ENCODE measurements at regions not wholly inside any gene's neighbourhood (a gene's known extent, or its start where the extent isn't known, plus 50 kb on each side); places are given as distances from the start of the nearest gene placed in this dataset.
"Not testable (repeated sequence)": the region's sequence is repeated elsewhere in the genome, so short reads cannot be mapped to it uniquely, and the experiment has no call there.

DNA sequence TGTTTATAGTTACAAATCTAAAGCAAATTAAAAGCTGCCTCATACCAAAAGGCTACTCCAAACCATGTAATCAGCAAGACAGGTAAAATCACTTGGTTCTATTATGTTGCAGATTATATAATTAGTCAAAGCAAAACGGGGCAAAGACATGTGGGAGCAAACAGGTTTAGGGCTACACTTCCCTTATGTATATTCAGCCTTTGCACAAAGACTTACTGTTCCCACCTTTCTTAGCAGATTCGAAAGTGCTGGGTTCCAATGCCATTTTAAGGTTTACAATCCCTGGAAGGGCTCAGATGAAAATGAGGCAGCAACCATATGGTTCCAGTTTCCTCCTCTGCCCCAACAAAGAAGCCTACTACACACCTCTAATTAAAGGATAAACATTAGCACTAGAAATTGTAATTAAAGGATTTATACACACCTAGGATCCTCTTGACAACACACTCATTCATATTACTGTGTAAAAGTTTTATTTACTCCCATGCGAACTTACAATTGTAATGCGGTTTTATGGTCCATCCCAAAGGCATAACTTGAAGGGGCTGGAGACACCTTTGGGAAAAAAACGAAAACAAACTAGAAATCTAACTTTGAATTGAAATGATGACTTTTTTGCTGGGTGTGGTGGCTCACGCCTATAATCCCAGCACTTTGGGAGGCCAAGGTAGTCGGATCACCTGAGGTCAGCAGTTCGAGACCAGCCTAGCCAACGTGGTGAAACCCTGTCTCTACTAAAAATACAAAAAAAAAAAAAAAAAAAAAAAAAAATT, 117.3 kb upstream of the PKN2 start:
- POLR2A ChIA-PET: no interaction called here
- no peak for ATAC-seq (ENCODE audit: low read depth)
- no peak for DNase-seq
- Mint-ChIP-seq H3K27ac (no peak overlapping the region), H3K4me3 (no peak overlapping the region), H3K4me1 (no peaks in the 10 kb centered on the region), H3K36me3 (no peaks in the 10 kb centered on the region), H3K27me3 (peaks cover 26% of the 10 kb centered on the region), H3K9me3 (no peaks in the 10 kb centered on the region)

DNA sequence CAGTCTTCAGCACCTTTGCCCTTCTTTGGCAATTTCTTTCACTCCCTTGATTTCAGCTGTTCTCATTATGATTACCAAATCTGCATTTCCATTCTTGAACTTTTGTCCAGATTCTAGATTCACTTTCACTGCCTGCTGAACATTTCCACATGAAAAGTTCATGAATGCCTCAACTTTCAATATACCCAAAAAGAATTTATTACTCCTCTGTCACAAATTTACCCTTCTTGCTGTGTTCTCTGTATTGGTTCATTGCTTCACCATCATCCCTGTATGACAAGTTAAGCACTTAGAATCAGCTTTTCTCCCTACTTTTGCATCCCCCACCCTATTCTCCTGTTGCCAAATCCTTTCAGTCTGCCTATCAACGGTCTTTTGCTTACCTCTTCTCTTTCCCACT, 112.6 kb upstream of the PKN2 start:
- Mint-ChIP-seq H3K9me3 (no peaks in the 10 kb centered on the region), H3K36me3 (no peaks in the 10 kb centered on the region), H3K4me1 (no peaks in the 10 kb centered on the region), H3K27me3 (peaks cover 24% of the 10 kb centered on the region), H3K4me3 (no peak overlapping the region), H3K27ac (no peak overlapping the region)
- no peak for DNase-seq
- ATAC-seq (ENCODE audit: low read depth): no peak
- POLR2A ChIA-PET: no interaction called here

DNA sequence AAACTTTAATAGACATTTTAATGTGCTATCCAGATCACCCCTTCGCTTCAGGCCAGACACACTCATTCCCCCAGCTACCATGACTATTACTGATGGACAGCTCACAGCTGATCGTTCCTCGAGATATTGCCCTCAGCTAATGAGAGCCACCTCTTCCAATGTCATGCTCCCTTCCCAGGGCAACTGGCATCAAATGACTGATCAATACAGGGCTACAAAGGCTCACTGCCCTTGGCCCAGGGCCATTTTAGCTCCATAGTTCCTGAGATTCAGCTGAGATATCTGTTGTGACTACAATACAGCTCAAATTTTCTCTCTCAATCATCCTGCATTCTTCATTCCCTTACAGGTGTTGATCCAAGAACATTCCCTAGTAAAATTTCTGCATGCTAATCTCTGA, 104.5 kb upstream of the PKN2 start:
- Mint-ChIP-seq H3K9me3 (no peaks in the 10 kb centered on the region), H3K4me1 (no peaks in the 10 kb centered on the region), H3K27ac (no peak overlapping the region), H3K4me3 (no peak overlapping the region), H3K36me3 (no peaks in the 10 kb centered on the region), H3K27me3 (peaks cover 13% of the 10 kb centered on the region)
- DNase-seq (no peak), ATAC-seq (ENCODE audit: low read depth) (no peak)
- POLR2A ChIA-PET: interaction anchor here (0.6 kb wide), 1 partner anchor 1201 kb away, joined by 3 read pairs; no protein-coding TSS in a partner anchor

DNA sequence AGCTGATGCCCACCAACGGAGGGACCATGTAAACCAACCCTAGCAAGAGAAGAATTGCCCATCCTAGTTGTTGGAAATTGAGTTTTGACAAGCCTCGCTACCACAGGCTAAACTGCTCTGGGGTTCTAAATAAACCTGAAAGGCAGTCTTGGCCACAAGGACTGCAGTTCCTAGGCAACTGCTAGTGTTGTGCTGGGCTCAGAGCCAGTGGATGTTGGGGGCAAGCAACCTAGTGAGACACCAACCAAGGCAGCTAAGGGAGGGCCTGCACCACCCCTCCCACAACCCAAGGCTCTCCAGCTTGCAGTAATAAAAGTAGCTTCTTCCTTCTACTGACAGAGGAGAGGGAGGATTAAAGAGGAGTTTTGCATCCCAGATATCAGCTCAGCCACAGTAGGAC, 102.4 kb upstream of the PKN2 start:
- H3K9me3 Mint-ChIP-seq: no peaks in the 10 kb centered on the region
- peaks cover 27% of the 10 kb centered on the region for H3K27me3 Mint-ChIP-seq
- no peaks in the 10 kb centered on the region for H3K36me3 Mint-ChIP-seq
- POLR2A ChIA-PET: no interaction called here
- no peaks in the 10 kb centered on the region for H3K4me1 Mint-ChIP-seq
- no peak overlapping the region for H3K27ac Mint-ChIP-seq
- no peak for ATAC-seq (ENCODE audit: low read depth)
- no peak for DNase-seq
- H3K4me3 Mint-ChIP-seq: no peak overlapping the region

DNA sequence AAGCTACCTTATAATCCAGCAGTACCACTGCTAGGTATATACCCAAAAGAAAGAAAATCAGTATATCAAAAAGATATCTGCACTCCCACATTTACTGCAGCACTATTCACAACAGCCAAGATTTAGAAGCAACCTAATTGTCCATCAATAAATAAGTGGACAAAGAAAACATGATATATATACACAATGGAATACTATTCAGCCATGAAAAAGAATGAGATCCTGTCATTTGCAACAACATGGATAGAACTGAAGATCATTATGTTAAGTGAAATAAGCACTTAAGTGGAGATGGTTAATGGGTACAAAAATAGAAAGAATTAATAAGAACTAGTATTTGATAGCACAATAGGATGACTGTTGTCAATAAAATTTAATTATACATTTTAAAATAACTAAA, 90.7 kb upstream of the PKN2 start:
- POLR2A ChIA-PET: no interaction called here
- Mint-ChIP-seq H3K27ac (no peak overlapping the region), H3K4me3 (no peak overlapping the region), H3K27me3 (peaks cover 8% of the 10 kb centered on the region), H3K36me3 (no peaks in the 10 kb centered on the region), H3K4me1 (no peaks in the 10 kb centered on the region), H3K9me3 (no peaks in the 10 kb centered on the region)
- DNase-seq (no peak), ATAC-seq (ENCODE audit: low read depth) (no peak)

DNA sequence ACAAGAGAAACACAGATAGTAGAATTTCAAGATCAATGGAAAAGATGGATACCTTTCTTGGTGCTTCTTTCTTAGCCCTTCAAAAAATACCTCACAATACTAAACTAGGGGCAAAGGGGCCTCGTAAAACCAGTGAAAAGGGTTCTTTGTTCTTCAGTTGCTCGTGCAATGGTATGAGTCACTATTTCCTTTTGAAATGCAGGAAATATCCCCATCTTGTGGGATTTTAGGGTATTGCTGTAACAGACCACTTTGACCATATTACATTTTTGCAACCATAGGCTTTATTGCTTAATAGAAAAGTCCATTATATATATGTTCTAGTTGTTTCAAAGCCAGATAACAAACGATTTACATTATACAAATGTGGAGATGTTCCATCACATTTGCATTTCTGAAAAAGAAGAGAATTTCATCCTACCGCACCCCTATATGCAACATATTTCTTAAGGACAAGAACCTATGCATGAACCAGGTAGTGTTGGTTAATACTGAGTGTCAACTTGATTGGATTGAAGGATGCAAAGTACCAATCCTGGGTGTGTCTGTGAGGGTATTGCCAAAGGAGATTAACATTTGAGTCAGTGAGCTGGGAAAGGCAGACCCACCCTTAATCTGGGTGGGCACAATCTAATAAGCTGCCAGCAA, 88.6 kb upstream of the PKN2 start:
- Mint-ChIP-seq H3K9me3 (no peaks in the 10 kb centered on the region), H3K36me3 (no peaks in the 10 kb centered on the region), H3K27ac (no peak overlapping the region), H3K4me1 (no peaks in the 10 kb centered on the region), H3K4me3 (no peak overlapping the region), H3K27me3 (peaks cover 6% of the 10 kb centered on the region)
- no peak for ATAC-seq (ENCODE audit: low read depth)
- POLR2A ChIA-PET: no interaction called here
- DNase-seq: no peak

DNA sequence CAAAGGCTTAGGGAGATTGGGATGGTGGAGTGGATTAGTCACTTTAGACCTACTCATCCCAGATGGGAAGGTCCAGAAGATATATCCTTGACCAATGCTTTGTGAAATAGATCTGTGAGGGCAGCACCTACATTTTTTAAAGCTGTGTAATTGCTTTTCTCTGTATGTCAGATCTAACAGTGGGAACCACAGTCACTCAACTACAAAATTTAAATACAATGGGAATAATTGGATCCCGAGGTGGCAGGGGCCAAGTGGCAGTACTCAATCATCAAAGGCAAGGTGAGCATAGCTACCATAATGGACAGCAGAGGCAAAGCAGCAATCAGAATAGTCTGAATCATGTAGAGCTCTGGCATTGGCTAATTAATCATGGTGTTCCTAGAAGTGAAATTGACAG, 86.1 kb upstream of the PKN2 start:
- H3K4me1 Mint-ChIP-seq; H3K9me3 Mint-ChIP-seq; DNase-seq; H3K4me3 Mint-ChIP-seq; H3K27me3 Mint-ChIP-seq; POLR2A ChIA-PET; H3K36me3 Mint-ChIP-seq; ATAC-seq (ENCODE audit: low read depth); H3K27ac Mint-ChIP-seq: not testable (repeated sequence)

DNA sequence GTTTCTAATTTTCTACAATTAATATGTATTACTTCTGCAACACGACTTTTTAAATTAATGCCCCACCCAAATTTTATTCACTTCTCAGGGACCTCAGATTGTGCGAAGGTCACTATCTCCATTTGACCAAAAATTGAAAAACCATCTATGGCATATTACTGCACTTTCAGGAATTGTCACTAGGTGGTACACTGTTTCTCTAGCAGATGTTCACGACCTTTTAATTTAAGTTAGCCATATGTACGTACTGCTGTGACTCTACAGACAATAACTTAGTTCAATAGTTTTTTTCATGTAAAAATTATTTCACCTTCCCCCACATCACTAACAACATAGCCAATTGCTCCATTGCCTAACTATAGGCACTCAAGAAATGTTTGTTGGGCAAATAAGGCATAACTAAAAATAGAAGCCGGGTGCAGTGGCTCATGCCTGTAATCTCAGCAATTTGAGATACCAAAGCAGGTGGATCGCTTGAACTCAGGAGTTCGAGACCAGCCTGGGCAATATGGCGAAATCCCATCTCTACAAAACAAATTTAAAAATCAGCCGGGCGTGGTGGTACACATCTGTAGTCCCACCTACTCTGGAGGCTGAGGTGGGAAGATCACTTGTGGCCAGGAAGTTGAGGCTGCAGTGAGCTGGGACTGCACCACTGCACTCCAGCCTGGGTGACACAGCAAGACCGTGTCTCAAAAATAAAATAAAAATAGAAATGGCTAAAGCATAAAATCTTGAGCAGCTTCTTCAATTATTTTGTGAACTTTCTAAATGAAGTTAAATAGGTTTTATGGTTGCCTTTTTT, 75.7 kb upstream of the PKN2 start:
- H3K9me3 Mint-ChIP-seq: no peaks in the 10 kb centered on the region
- no peaks in the 10 kb centered on the region for H3K36me3 Mint-ChIP-seq
- no peak overlapping the region for H3K27ac Mint-ChIP-seq
- ATAC-seq (ENCODE audit: low read depth) (peak; percentile 42), DNase-seq (peak; percentile 25)
- POLR2A ChIA-PET: interaction anchor here (0.6 kb wide), 1 partner anchor 308 kb away, joined by 3 read pairs; no protein-coding TSS in a partner anchor
- peaks cover 10% of the 10 kb centered on the region for H3K27me3 Mint-ChIP-seq
- H3K4me1 Mint-ChIP-seq: peaks cover 7% of the 10 kb centered on the region
- H3K4me3 Mint-ChIP-seq: no peak overlapping the region

DNA sequence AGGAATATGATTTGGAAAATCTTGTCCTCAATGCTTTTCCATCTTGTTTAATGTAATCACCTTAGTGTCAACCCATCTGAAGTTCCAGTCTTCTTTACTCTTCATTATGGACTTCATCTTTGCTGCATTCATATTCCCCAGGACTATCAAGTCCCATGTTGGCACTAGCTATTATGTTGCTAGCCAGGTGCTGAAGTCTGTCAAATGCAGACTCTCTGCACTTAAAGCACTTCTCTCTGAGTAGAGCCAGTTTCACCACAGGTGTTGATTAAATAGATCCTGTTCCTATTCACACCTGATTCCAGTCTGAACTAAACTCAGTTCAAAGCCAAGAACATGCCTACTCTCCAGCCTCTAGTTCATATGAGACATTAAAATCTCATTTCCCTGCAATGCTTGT, 75.0 kb upstream of the PKN2 start:
- Mint-ChIP-seq H3K9me3 (no peaks in the 10 kb centered on the region), H3K4me3 (no peak overlapping the region), H3K36me3 (no peaks in the 10 kb centered on the region), H3K4me1 (peaks cover 7% of the 10 kb centered on the region), H3K27me3 (peaks cover 10% of the 10 kb centered on the region), H3K27ac (no peak overlapping the region)
- ATAC-seq (ENCODE audit: low read depth) (no peak), DNase-seq (no peak)
- POLR2A ChIA-PET: no interaction called here

DNA sequence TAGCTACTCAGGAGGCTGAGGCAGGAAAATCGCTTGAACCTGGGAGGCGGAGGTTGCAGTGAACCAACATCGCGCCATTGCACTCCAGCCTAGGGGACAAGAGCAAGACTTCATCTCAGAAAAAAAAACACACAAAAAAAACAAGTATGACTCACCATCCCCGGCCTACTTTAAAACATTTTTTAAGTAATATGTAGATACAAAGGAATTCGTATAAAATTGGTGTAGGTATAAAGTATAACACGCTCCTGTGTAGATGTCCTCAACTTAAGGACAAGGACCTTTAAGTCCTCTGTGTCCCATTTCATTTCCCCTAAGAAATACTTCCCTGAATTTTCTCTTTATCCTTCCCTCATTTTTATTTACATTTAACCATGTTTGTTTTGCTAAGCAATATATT, 73.4 kb upstream of the PKN2 start:
- Mint-ChIP-seq H3K4me1 (peaks cover 7% of the 10 kb centered on the region), H3K9me3 (peaks cover 3% of the 10 kb centered on the region), H3K4me3 (no peak overlapping the region), H3K36me3 (no peaks in the 10 kb centered on the region), H3K27me3 (peaks cover 9% of the 10 kb centered on the region), H3K27ac (no peak overlapping the region)
- POLR2A ChIA-PET: no interaction called here
- no peak for DNase-seq
- ATAC-seq (ENCODE audit: low read depth): no peak

DNA sequence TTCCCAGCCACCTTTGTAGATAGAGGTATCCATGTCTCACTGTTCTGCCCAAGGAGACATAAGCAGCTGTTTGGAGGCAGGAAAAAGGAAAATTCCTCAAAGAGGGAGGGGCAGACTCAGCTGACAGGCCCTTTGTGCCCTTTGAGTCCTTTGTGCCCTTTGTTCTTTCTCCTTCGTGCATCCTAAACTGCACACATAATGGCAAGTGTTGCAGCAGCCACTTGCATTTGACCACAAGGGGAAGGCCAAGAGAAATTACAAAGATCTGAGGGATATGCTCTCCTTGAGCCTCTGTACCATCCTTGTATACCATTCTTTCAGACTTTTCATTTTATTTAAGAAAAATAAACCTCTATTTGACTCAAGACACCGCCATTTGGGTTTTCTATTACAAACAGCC, 71.8 kb upstream of the PKN2 start:
- Mint-ChIP-seq H3K4me3 (no peak overlapping the region), H3K9me3 (peaks cover 5% of the 10 kb centered on the region), H3K36me3 (no peaks in the 10 kb centered on the region), H3K27ac (no peak overlapping the region), H3K4me1 (peaks cover 7% of the 10 kb centered on the region), H3K27me3 (peaks cover 9% of the 10 kb centered on the region)
- DNase-seq (no peak), ATAC-seq (ENCODE audit: low read depth) (no peak)
- POLR2A ChIA-PET: no interaction called here

DNA sequence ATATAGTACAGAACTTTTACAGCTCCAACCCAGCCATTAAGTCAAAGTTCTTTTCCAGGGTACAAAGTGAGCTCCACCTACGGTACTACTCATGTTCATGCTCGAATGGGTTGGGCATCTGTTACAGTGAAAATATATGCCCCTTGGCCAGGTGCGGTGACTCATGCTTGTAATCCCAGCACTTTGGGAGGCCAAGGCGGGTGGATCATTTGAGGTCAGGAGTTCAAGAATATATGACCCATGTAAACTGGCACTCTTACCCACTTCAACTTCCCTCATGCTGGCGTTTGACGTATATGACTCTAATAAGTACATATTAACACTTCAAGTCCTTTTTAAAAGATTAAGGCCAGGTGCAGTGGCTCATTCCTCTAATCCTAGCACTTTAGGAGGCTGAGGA, 71.3 kb upstream of the PKN2 start:
- peaks cover 7% of the 10 kb centered on the region for H3K4me1 Mint-ChIP-seq
- H3K4me3 Mint-ChIP-seq: no peak overlapping the region
- H3K9me3 Mint-ChIP-seq: peaks cover 7% of the 10 kb centered on the region
- H3K36me3 Mint-ChIP-seq: no peaks in the 10 kb centered on the region
- POLR2A ChIA-PET: no interaction called here
- ATAC-seq (ENCODE audit: low read depth): no peak
- peaks cover 9% of the 10 kb centered on the region for H3K27me3 Mint-ChIP-seq
- no peak for DNase-seq
- H3K27ac Mint-ChIP-seq: no peak overlapping the region

DNA sequence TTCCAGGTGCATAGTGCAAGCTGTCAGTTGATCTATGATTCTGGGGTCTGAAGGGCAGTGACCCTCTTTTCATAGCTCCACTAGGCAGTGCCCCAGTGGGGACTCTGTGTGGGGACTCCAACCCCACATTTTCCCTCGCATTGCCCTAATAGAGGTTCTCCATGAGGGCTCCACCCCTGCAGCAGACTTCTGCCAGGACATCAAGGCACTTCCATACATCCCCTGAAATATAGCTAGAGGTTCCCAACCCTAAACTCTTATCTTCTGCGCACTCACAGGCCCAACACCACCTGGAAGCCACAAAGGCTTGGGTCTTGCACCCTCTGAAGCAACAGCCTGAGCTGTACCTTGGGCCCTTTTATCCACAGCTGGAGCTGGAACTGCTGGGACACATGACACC, 65.7 kb upstream of the PKN2 start:
- DNase-seq: no peak
- POLR2A ChIA-PET: no interaction called here
- Mint-ChIP-seq H3K4me3 (no peak overlapping the region), H3K36me3 (no peaks in the 10 kb centered on the region), H3K9me3 (peaks cover 19% of the 10 kb centered on the region), H3K27ac (no peak overlapping the region), H3K4me1 (no peaks in the 10 kb centered on the region), H3K27me3 (peaks cover 2% of the 10 kb centered on the region)
- ATAC-seq (ENCODE audit: low read depth): no peak

DNA sequence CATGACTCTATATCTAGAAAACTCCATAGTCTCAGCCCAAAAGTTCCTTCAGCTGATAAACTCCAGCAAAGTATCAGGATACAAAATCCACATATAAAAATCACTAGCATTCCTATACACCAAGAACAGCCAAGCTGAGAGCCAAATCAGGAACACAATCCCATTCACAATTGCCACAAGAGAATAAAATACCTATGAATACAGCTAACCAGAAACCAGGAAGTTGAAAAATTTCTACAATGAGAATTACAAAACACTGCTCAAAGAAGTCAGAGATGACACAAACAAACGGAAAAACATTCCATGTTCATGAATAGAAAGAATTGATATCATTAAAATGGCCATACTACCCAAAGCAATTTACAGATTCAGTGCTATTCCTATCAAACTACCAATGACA, 61.0 kb upstream of the PKN2 start:
- POLR2A ChIA-PET; H3K4me1 Mint-ChIP-seq; H3K9me3 Mint-ChIP-seq; H3K36me3 Mint-ChIP-seq; DNase-seq; H3K4me3 Mint-ChIP-seq; H3K27ac Mint-ChIP-seq; H3K27me3 Mint-ChIP-seq; ATAC-seq (ENCODE audit: low read depth): not testable (repeated sequence)
